IMR-90 (cell line): ENCODE measurements at regions not wholly inside any gene's neighbourhood (a gene's known extent, or its start where the extent isn't known, plus 50 kb on each side); places are given as distances from the start of the nearest gene placed in this dataset.

Source experiments
- BHLHE40 ChIP-seq: fragments of 150-350 bp; IDR thresholded peaks from 2 replicates; pipeline ENCODE4 v1.6.1; 2016; ENCODE audit warnings: mild to moderate bottlenecking, low read depth, low read length
- CEBPB ChIP-seq: IDR thresholded peaks from 2 replicates; pipeline ENCODE4 v1.6.1; 2012; ENCODE audit warnings: low read depth, low read length, improper control_type of control experiment
- CTCF ChIP-seq: conservative IDR thresholded peaks from 2 replicates; pipeline ENCODE4 v1.5.1; 2012; ENCODE audit warnings: mild to moderate bottlenecking, low read depth, low read length, improper control_type of control experiment
- ELK1 ChIP-seq: fragments of 150-350 bp; IDR thresholded peaks from 2 replicates; pipeline ENCODE4 v1.6.1; 2016; ENCODE audit warnings: low read depth, mild to moderate bottlenecking, low read length, moderate library complexity, borderline replicate concordance
- FOS ChIP-seq: fragments of 150-350 bp; IDR thresholded peaks from 2 replicates; pipeline ENCODE4 v1.6.1; 2016; ENCODE audit warnings: low read depth, low read length
- MAFK ChIP-seq: IDR thresholded peaks from 2 replicates; pipeline ENCODE4 v1.6.1; 2012; ENCODE audit warnings: low read depth, low read length, improper control_type of control experiment
- MAZ ChIP-seq: IDR thresholded peaks from 2 replicates; pipeline ENCODE4 v1.6.1; 2012; ENCODE audit warnings: low read depth, mild to moderate bottlenecking, low read length, improper control_type of control experiment, moderate library complexity, borderline replicate concordance
- MXI1 ChIP-seq: IDR thresholded peaks from 2 replicates; pipeline ENCODE4 v1.6.1; 2012; ENCODE audit warnings: low read depth, mild to moderate bottlenecking, low read length, moderate library complexity, borderline replicate concordance
- NFE2L2 ChIP-seq: fragments of 150-350 bp; IDR thresholded peaks from 2 replicates; pipeline ENCODE4 v1.6.1; 2016; ENCODE audit warnings: low read depth, mild to moderate bottlenecking, low read length
- POLR2A ChIP-seq: IDR thresholded peaks from 2 replicates; pipeline ENCODE4 v1.6.1; 2012; ENCODE audit warnings: mild to moderate bottlenecking, low read depth, low read length
- RAD21 ChIP-seq: IDR thresholded peaks from 2 replicates; pipeline ENCODE4 v1.6.1; 2012; ENCODE audit warnings: low read length, improper control_type of control experiment
- RCOR1 ChIP-seq: IDR thresholded peaks from 2 replicates; pipeline ENCODE4 v1.6.1; 2012; ENCODE audit warnings: mild to moderate bottlenecking, low read length, improper control_type of control experiment; ENCODE audit not compliant: insufficient replicate concordance
- RFX5 ChIP-seq: IDR thresholded peaks from 2 replicates; pipeline ENCODE4 v1.8.0; 2012; ENCODE audit warnings: low read depth, mild to moderate bottlenecking, low read length, moderate library complexity
- SMC3 ChIP-seq: fragments of 150-350 bp; IDR thresholded peaks from 2 replicates; pipeline ENCODE4 v1.6.1; 2016; ENCODE audit warnings: low read depth, mild to moderate bottlenecking, antibody characterized with exemption, low read length, moderate library complexity

DNA sequence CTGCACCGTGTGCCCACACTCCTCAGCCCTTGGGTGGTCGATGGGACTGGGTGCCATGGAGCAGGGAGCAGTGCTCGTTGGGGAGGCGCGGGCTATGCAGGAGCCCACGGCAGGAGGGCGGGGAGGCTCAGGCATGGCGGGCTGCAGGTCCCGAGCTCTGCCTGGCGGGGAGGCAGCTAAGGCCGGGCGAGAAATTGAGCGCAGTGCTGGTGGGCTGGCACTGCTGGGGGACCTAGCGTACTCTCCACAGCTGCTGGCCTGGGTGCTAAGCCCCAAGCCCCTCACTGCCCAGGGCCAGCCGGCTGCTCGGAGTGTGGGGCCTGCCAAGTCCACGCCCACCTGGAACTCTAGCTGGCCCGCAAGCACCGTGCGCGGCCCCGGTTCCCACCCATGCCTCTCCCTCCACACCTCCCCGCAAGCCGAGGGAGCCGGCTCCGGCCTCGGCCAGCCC, 55.9 kb upstream of the ECI2 start:
- TF ChIP-seq RAD21 (no peak), ELK1 (no peak), CTCF (no peak), CEBPB (no peak), POLR2A (no peak), RFX5 (no peak), BHLHE40 (no peak), RCOR1 (no peak), MAFK (no peak), SMC3 (no peak), MXI1 (no peak), MAZ (no peak), FOS (no peak), NFE2L2 (no peak)
